HuH-7 (cell line): ENCODE measurements at regions not wholly inside any gene's neighbourhood (a gene's known extent, or its start where the extent isn't known, plus 50 kb on each side); places are given as distances from the start of the nearest gene placed in this dataset.

ENCODE experiments used
- DNase-seq: peaks from one replicate; pipeline ENCODE4 v3.0.0; 2011; ENCODE audit warnings: low spot score

DNA sequence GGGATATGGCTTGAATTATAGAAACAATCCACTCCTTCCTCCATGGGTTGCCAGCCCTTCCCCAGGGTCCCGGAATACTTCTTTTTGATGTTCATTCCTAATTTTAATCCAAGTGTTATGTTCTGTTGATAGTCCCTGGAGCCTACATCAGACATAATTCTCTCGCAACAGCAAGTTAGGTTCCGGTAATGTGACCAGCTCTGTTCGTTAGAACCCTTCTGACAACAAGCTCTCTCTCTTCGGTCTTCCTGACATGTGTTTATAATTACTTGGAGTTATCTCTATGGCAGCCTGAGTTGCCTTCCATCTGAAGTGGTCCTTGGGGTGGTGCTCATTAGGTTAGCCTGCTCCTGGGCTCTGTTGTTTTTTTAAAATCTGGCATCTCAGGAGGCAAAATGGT, 506.9 kb upstream of the JARID2 start:
- DNase-seq, result no peak

DNA sequence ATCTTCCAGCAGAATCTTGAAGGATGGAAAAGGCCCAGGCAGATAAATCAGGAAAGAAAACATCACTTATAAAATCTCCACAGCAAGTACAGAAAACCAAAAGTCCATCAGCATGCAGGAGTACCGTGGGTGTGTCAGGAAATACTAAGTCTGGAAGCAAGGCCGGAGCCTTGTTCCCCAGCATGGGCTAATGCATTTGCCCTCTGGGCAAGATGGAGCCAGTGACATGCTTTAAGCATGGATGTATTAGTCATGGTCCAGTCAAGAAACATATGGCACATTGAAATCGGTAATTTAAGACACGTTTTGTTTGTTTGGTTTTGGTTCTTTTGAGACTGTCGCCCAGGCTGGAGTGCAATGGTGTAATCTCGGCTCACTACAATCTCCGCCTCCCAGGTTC, 506.0 kb upstream of the JARID2 start:
- DNase-seq, result no peak

DNA sequence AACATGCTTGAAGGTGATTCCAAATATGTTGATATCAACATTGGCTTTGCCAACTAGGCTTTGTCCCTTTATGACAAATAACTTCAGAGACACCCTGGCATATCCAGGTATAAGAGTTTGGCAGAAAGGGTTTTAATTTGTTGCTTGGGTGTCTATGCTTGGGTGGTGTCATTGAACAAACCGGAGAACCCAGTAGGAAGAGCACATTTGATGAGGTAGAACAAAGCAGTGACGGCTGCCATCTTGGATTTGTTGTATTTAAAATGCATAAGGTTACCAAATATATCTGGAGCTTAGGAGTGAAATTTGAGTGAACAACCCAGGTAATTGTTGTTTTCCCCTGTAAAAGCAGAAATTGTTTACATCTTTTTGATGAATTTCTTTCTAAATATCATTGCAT, 503.7 kb upstream of the JARID2 start:
- no peak for DNase-seq

DNA sequence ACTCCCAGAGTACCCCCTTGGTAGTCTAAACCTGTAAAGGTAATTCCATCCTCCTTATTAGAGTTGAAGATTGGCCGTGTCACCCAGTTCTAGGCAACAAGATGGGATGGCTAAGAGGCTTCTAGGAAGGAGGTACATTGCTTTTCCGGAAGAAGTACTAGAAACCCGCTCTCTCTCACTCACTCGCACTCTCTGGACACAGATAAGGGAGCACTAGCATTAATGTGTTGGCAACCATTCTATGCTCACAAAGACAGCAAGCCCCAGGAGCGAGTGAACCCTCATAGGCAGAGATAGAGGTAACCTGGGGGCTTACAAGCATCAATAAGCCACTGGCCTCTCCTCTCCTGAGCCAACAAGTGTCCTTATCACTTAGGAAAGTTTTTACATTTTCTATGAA, 503.2 kb upstream of the JARID2 start:
- DNase-seq, result no peak

DNA sequence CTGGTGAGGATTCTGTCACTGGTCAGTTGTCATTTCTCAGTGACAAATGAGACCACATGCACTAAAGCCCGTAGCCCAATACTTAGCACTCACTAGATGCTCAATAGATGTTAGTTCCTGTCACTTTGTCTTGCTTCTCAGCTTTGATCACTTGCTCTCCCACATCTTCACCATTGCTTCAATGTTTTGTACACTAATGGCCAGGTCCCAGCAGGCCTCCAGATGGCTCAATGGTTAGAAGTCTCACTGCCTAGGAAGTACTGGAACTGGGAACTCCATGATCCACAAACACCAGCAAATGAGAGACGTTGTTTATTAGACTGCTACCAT, 502.8 kb upstream of the JARID2 start:
- DNase-seq, result no peak

DNA sequence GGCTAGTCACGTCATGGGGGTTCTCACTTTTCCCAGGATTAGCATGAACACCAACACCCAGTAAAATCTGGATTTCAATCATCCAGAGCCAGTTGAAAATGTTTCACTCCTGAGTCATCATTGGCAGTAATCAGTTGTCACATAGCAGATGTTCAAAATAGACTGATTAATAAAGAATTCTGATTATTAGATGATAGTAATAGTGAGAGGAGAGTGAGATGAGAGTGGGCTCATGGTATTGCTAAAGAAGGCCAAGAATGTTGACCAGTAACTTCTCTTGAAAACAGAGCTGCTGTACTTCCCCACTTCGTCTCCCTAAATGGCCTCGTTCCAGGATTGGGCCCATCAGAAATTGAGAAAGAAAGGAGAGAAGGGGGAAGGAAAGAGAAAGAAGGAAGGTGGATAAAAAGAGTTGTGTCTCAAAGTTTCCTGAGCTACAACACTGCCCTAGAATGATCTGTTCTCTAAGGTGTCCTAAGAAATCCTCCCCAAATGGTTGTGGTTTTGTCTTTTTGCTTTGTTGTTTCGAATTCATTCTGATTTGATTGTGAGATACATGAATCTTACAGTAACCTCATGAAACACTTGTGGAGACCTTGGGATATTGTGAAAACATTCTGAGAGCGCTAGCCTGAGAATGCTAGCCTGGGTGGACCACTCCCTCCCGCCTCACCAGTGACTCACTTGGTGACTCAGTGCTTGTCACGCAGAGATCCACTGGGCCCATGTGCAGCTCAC, 502.2 kb upstream of the JARID2 start:
- DNase-seq, result no peak

DNA sequence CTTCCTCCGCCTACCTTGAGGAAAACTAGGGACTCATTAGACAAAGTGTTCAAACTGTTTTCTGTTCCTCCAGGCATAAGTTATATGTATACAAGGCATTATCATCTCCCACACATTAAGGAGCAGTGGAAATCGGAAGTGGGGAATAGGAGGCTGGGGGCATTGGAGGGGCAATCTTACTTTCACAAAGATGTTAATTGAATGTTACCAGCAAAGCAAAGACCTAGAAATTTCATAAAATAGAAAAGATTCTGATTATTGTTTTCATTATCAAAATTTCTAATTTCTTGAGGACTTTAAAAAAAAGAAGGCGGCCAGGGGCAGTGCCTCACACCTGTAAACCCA, 501.7 kb upstream of the JARID2 start:
- DNase-seq, result no peak

DNA sequence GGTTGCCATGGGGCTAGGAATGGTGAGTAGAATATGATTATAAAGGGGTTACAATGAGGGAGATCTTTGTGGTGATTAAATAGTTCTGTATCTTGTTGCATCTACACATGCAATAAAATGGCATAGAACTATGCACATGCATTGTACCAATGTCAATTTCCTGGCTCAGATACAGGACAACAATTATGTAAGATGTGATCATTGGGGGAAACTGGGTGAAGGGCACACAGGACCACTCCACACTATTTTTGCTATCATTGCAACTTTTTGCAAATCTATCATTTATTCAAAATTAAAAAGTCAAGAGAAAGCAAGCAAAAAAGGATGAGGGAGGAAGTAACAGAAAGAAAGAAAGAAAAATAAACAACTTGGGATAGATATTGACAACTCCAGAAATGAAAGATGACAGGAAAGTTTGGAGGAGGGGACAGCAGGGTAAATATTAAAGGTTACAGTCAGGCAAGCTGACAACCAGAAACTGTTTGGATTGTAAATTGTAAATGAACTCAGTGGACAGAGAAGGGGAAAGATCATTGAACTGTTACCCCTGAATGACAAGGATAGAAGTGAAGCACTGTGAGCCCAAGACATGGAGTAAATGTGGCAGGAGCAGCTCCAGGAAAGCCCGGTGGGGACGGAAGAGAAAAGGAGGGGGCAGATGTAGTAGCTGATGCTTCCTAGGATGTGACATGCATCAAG, 499.6 kb upstream of the JARID2 start:
- DNase-seq, result no peak

DNA sequence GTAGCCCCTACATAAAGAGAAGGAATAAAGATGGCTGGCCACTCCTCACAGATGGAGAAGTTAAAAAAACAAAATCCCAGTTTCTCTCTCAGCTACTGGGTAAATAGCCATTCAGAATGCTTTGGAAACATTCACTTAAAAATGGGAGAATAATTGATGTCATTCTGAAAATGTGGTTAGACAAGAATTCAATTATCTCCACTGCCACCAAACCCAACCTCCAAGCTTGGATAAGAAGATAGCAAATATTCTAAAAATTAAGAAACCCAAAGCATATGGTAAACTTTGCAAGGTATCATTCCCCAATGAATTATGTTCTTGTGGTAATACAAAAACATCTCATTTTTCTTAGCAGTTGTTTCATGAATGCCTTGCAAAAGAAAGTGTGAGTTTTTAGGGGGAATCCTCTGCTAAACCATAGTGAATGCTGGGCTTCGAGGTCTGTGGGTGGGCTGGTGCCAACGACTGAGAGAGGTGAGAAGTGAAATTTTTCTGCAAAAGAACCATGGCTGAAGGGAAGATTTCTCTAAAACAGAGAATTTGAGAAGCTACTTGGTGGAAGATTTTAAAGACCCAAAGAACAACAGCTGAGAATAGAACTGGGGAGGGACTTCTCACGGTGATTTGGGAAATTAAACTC, 497.9 kb upstream of the JARID2 start:
- no peak for DNase-seq

DNA sequence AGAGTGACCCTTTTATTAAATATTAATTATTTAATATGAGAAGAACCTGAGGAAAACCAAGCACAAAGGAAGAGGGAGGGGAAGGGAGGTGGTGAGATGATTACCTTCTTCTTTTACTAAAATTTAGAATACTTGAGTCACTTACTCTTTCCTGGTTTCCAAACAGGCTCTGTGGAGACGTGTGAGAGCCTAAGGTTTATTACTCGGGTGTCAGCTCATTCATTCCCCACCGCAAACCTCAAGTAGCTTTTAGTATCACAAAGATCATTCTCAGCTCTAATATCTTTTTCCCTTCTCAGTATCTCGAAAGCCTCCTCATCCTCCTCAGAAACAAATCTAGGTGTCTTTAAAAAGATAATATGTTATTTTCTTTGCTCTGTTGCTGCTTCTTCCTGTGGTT, 497.2 kb upstream of the JARID2 start:
- no peak for DNase-seq

DNA sequence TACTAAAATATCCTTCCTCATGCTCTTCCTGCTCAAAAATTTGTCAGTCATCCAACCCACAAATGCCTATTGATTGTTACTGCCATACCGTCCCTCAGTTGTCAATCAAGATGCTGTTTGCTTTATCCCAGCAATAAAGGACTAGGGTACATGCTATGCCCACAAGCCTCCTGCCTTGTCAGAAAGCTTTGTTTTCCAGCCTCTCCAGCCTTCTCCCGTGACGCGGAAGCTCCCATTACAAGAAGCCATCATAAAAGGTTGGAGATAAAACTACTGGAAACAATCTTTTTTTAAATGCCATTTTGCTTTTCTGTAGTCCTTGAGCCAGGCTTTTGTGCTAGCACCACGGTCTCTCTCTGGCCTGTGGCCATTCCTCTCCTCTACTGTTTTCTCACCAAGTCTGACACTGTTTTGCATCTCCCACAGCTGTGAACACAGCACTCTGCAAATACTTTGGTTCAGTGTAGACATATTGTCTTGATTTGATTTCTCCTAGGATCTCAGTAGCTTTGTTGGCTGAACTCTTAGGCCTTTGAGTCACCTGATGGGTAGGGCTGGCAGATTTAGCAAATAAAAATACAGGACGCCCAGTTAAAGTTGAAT, 495.7 kb upstream of the JARID2 start:
- no peak for DNase-seq

DNA sequence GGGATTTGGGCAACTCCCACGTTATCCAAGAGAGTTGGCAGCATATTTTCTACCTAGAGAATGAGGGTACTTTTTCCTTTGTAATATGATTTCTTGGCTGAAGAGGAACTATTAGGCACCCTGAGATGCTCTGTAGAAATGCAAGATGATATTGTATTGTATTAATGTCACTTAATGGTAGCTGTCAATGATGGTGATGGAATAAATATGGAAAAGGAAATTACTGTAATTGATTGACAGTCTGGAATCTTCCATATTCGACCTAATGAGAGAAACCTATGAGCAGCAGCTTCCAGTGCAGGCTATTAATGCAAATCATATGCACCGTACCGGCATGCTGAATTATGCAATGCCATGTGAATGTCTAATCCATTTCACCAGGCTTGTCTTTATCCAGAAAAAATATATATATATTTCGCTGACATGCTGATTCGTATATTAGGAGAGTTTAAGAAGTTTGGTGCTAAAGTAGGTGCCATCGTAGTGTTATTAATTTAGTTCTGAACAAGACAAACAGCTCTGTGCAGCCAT, 494.2 kb upstream of the JARID2 start:
- no peak for DNase-seq

DNA sequence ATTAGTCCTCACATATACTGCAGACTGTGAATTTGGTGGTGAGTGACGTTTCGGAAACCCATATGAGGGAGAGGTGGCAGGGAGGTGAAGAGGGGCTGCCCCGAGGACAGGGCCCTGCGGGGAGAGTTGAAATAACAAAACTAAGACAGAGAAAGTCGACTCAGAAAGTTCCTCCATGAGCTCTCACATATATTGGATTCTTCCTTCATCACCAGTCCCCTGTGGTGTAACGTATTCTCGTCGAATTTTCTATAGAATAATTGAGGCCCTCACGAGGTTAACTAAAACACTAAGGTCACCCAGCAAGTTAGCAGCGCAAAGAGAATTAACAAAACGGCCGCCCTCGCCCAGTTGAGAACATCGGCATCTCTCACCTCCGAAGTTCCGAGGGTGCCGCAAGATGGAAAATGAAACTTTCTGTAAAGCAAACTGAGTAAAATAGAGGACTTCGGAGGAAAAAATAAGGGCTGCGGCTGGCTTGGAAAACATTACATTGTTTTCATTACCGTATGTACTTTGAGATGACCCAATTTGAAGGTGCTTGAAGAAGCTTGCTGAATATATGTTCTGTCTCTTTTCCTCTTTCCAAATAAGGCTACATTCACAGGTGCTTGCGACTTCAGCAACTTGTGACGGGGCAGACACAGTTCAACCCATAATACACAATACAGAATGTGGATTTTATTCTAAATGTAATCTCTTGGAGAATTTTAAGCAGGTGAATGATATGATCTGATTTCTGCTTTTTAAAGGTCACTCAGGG, 490.9 kb upstream of the JARID2 start:
- DNase-seq, result no peak

DNA sequence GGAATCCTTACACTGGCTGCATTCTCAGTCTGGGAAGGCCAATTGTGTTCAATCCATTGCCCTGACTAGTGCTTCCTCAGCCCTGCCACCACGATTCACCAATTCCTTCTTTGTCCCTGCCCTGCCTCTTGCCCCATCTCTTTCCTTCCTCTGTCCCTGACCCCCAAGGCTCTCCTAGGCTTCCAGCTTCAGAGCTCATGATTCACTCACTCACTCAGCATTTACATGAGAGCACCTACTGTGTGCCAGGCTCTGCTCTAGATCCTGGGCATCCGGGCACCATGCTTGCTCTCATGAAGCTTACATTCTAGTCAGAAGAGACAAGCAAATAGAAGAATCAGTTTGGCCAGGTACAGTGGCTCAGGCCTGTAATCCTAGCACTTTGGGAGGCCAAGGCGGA, 489.5 kb upstream of the JARID2 start:
- no peak for DNase-seq

DNA sequence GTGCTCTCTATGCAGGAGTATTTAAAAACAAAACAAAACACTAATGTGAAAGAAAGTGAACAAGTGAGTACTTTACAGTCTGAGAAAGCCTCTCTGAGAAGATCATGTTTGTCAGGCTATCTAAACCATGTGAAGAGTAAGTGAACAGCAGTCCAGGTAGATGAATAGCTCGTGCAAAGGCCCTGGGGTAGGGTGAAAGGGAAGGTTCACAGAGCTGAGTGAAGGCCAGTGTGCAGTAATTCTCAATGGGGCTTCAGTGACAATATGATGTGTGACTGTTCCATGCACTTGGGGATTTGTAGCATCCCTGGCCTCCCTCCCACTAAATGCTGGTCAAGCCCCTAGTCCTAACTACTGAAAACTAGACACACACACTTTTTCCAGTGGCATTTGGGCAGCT, 488.9 kb upstream of the JARID2 start:
- DNase-seq, result no peak

DNA sequence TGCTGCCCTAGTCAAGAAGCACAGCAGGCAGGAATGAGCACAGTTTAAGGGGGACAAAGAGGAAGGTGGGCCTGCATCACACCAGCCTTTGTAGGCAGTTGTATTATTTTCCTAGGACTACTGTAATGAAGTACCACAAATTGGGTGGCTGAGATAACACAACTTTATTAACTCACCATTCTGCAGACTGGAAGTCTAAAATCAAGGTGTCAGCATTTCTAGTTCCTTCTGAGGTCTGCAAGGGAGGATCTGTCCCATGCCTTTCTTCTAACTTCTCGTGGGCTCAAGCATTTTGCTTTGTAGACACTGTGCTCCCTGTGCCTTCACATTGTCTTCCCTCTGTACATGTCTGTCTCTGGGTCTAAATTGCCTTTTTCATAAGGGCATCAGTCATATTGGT, 488.5 kb upstream of the JARID2 start:
- no peak for DNase-seq

DNA sequence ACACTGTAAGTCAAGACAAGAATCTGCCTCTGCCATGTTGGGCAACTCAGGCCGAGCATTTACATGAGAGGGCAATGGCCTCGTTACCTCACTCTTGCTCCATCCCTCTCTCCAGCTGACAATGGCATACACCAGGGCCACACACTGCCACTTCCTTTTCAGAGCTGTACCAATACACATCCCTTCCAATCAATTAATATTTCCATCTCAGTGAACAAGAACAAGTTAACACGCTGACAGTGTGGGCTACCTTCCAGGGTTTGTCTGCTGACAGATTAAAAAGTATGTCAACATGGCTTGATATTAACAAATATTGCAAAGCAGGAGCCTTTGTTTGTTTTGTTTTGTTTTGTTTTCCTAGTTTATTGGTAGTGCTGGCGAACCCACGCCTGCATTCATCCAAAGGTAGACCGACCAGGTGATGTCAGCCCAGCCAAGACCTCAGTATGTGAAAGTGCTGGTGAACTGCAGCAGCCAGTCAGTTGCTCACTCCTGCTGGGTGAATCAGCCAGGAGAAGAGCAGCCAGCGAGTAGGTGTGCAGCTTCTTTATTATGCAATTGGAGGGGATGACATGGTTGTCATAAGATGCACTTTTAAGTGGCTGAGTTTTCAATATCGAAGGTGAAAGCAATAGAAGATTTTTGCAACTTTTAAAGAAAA, 487.3 kb upstream of the JARID2 start:
- DNase-seq, result peak; percentile 21

DNA sequence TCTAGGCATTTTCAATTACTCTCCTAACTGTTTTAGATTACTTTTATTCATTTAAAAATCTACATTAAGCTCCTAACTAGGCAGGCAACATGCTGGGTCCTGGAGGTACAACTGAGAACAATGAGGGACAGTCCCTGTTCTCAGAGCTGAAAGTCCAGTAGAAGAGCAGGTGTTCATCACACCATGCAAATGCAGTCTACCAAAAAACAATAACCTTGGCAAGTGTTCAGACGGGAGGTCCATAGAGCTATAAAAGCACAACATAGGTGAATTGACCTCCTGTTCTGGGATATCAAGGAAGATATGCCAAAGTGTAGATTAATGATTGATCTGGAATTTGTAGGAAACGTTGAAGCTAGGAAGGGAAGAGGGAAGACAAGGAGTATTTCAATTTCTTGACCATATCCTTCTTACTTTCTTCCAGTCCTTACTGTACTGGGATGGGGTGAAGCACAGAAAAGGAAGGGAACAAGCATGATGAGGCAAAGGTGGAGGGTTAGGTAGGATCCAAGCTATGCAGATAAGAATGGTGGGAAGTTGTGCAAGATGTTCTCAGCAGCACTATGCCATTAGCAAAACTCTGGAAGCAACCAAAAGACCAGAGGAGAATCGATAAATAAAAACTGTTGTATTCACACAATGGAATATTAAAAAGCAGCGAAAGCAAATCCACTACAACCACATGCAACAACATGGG, 485.7 kb upstream of the JARID2 start:
- no peak for DNase-seq

DNA sequence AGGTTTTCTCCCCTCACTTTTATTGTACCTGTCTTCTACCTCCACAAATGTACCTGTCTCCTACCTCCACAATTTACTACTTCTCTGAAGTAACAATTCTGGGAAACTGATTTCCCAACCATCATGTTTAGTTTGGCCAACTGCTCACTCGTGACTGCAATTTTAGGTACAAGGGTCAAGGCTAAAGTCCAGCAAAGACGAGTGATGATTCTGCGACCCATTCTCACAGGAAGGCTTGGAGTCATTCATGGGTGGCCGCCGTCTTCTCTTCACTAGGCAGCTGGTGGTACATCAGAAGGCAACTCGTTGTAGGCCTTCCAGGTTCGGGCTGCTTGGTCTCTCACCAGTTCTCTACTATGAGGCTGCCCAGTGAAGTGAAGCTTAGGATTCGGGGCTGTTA, 483.8 kb upstream of the JARID2 start:
- peak; percentile 18 for DNase-seq

DNA sequence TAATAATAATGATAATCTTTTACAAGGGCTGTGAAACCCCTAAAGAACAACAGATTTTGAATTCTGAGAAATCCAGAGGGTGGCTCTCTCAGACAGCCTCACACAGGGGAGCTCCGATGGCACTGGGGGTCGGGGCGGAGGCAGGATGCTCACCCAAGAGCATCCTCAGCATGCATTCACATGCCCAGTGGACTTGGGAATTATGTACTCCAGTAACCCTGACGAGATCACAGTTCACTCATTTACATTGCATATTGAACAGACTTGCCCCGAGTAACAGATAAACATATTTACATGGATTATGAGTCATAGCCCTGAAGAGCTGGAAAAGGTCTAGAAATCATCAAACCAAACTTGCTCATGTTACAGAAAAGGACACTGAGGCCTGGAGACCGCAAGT, 482.7 kb upstream of the JARID2 start:
- DNase-seq, result no peak

DNA sequence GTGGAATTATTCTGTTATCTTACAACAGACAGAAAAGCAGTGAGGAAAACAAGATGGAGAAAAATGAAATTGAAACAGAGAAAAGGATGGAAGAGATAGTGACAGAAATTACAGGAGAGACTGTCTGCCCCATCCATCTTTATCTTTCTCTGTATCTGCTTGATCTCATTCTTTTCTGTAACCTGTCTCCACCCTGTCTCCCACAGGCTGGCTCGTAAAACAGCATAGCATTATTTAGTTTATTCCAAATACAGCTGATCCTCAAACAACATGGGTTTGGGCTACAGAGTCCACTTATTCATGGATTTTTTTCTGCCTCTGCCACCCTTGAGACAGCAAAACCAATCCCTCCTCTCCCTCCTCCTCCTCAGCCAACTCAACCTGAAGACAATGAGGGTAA, 482.3 kb upstream of the JARID2 start:
- DNase-seq, result no peak
